ENCODE measurements at regions not wholly inside any gene's neighbourhood (a gene's known extent, or its start where the extent isn't known, plus 50 kb on each side); places are given as distances from the start of the nearest gene placed in this dataset.

- H3K27me3 Mint-ChIP-seq (ENCODE audit: unreplicated experiment): peaks cover 7% of the 10 kb centered on the region
- no peak overlapping the region for H3K27ac Mint-ChIP-seq (ENCODE audit: unreplicated experiment)
- peaks cover 43% of the 10 kb centered on the region for H3K4me1 Mint-ChIP-seq (ENCODE audit: unreplicated experiment)
- TF ChIP-seq CTCF (IDR thresholded peaks at IDR 0.05): no peak
- DNase-seq (ENCODE audit: extremely low spot score, unreplicated experiment): no peak
- no peaks in the 10 kb centered on the region for H3K36me3 Mint-ChIP-seq (ENCODE audit: unreplicated experiment)
- H3K9me3 Mint-ChIP-seq (ENCODE audit: unreplicated experiment): no peaks in the 10 kb centered on the region
- H3K4me3 Mint-ChIP-seq (ENCODE audit: unreplicated experiment): no peak overlapping the region
Measured at GRCh38 chr12:131616738-131617137, 94.2 kb upstream of the SFSWAP start.

DNA sequence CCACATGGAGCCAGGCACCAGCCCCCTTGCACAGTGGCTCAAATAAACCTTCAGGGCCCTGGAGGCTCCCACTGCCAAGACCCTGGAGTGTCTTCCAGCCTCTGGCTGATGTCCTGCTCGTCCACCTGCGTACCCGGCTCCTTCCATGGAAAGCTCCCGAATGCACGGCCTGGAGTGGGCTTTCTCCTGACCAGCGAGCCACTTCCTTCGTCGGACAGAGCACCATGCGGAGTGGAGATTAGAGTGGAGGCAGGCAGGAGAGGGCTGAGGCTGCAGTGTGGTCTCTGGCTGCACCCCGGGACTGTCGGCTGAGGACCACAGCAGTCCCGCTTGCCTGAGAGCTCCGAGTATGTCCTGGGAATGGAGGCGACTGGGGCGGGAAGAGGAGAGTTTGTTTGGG lies 93.7 kb upstream of the SFSWAP start:
- Mint-ChIP-seq H3K27ac (ENCODE audit: unreplicated experiment) (no peak overlapping the region), H3K4me1 (ENCODE audit: unreplicated experiment) (peaks cover 44% of the 10 kb centered on the region), H3K4me3 (ENCODE audit: unreplicated experiment) (no peak overlapping the region), H3K27me3 (ENCODE audit: unreplicated experiment) (peaks cover 8% of the 10 kb centered on the region), H3K36me3 (ENCODE audit: unreplicated experiment) (no peaks in the 10 kb centered on the region), H3K9me3 (ENCODE audit: unreplicated experiment) (no peaks in the 10 kb centered on the region)
- no peak for DNase-seq (ENCODE audit: extremely low spot score, unreplicated experiment)
- no peak for TF ChIP-seq CTCF (IDR thresholded peaks at IDR 0.05)

DNA sequence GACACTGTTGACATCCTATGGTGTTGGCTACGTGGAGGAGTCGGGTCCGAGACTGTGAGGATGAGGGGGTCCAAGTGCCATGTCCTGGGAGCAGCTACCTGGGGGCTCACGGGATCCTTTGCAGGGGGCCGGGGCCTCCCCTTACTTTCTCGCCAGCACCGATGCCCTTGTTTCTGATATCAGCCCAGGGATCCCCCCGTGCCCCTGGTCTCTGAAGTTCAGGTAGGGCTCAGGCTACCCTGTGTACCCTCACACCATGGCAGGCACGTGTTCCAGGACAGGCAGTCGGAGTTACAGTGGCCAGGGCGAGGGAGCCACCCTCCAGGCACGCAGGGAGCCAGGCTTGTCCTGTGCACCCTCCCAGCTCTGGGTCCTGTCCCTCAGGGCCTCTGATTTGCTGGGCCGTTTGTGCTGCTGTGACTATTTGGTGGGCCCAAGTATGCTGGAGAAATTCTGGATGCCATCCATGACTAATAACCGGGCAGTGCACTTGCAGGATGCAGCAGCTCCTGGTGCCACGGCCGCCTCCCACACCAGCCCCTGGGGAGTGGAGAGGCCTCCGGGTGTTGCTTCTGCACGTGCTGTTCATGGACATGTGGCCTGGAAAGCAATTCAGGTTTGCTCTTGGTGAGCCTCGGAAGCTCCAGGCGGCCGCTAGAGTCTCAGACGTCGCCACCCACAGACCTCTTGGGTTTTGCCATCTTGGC lies 93.1 kb upstream of the SFSWAP start:
- no peak overlapping the region for H3K4me3 Mint-ChIP-seq (ENCODE audit: unreplicated experiment)
- peaks cover 8% of the 10 kb centered on the region for H3K27me3 Mint-ChIP-seq (ENCODE audit: unreplicated experiment)
- H3K27ac Mint-ChIP-seq (ENCODE audit: unreplicated experiment): no peak overlapping the region
- H3K4me1 Mint-ChIP-seq (ENCODE audit: unreplicated experiment): peaks cover 46% of the 10 kb centered on the region
- DNase-seq (ENCODE audit: extremely low spot score, unreplicated experiment): no peak
- H3K36me3 Mint-ChIP-seq (ENCODE audit: unreplicated experiment): no peaks in the 10 kb centered on the region
- no peak for TF ChIP-seq CTCF (IDR thresholded peaks at IDR 0.05)
- no peaks in the 10 kb centered on the region for H3K9me3 Mint-ChIP-seq (ENCODE audit: unreplicated experiment)

GRCh38 chr12:131618303-131618658 lies 92.6 kb upstream of the SFSWAP start:
- peaks cover 8% of the 10 kb centered on the region for H3K27me3 Mint-ChIP-seq (ENCODE audit: unreplicated experiment)
- peaks cover 43% of the 10 kb centered on the region for H3K4me1 Mint-ChIP-seq (ENCODE audit: unreplicated experiment)
- no peak for DNase-seq (ENCODE audit: extremely low spot score, unreplicated experiment)
- no peak overlapping the region for H3K27ac Mint-ChIP-seq (ENCODE audit: unreplicated experiment)
- no peaks in the 10 kb centered on the region for H3K36me3 Mint-ChIP-seq (ENCODE audit: unreplicated experiment)
- TF ChIP-seq CTCF (IDR thresholded peaks at IDR 0.05): no peak
- H3K9me3 Mint-ChIP-seq (ENCODE audit: unreplicated experiment): no peaks in the 10 kb centered on the region
- H3K4me3 Mint-ChIP-seq (ENCODE audit: unreplicated experiment): no peak overlapping the region

GRCh38 chr12:131618701-131619100 lies 92.2 kb upstream of the SFSWAP start:
- no peak for DNase-seq (ENCODE audit: extremely low spot score, unreplicated experiment)
- no peak overlapping the region for H3K4me3 Mint-ChIP-seq (ENCODE audit: unreplicated experiment)
- H3K27me3 Mint-ChIP-seq (ENCODE audit: unreplicated experiment): peaks cover 8% of the 10 kb centered on the region
- no peaks in the 10 kb centered on the region for H3K36me3 Mint-ChIP-seq (ENCODE audit: unreplicated experiment)
- H3K4me1 Mint-ChIP-seq (ENCODE audit: unreplicated experiment): peaks cover 41% of the 10 kb centered on the region
- H3K9me3 Mint-ChIP-seq (ENCODE audit: unreplicated experiment): no peaks in the 10 kb centered on the region
- no peak overlapping the region for H3K27ac Mint-ChIP-seq (ENCODE audit: unreplicated experiment)
- no peak for TF ChIP-seq CTCF (IDR thresholded peaks at IDR 0.05)
